OCI-LY7 (cell line): ENCODE measurements at regions not wholly inside any gene's neighbourhood (a gene's known extent, or its start where the extent isn't known, plus 50 kb on each side); places are given as distances from the start of the nearest gene placed in this dataset.
"Not testable (repeated sequence)": the region's sequence is repeated elsewhere in the genome, so short reads cannot be mapped to it uniquely, and the experiment has no call there.

Experiments
- BruUV-seq: library from RNA; stranded (reverse); fragments of 400-500 nt; replicated peaks from 2 replicates; lab custom pipeline; 2021; lab: Mats Ljungman, UMichigan
- CTCF ChIA-PET: fragments of 300-600 bp; sonication (Branson Sonifier 250); formaldehyde crosslinking; loops from one replicate; lab custom pipeline; 2022; ENCODE audit warnings: antibody characterized with exemption; ENCODE audit not compliant: unreplicated experiment; lab: Charles Lee
- POLR2A ChIA-PET: fragments of 300-600 bp; sonication (Branson Sonifier 250); formaldehyde crosslinking; loops from one replicate; lab custom pipeline; 2022; ENCODE audit warnings: antibody characterized with exemption; lab: Charles Lee
- DNase-seq: peaks from one replicate; pipeline ENCODE4 v3.0.0-alpha.2; 2015; ENCODE audit warnings: low spot score
- H2AFZ ChIP-seq: fragments of 200-600 bp; sonication (generic), shearing (Covaris generic); 2 replicates; pipeline ENCODE4 v1.6.1; 2014; ENCODE audit warnings: mild to moderate bottlenecking, antibody characterized with exemption, low read length, moderate library complexity
- H3K27ac ChIP-seq: fragments of 200-600 bp; sonication (generic); 2 replicates; pipeline ENCODE4 v1.5.1; 2014; ENCODE audit warnings: mixed run types, low read depth, mild to moderate bottlenecking, moderate library complexity, low read length, inconsistent platforms; ENCODE audit not compliant: poor library complexity, severe bottlenecking
- H3K36me3 ChIP-seq: fragments of 200-600 bp; sonication (generic); 2 replicates; pipeline ENCODE4 v1.6.1; 2014; ENCODE audit warnings: mild to moderate bottlenecking, antibody characterized with exemption, low read length, moderate library complexity, mixed read lengths; ENCODE audit not compliant: insufficient read depth
- H3K4me1 ChIP-seq: fragments of 200-600 bp; sonication (generic); 2 replicates; pipeline ENCODE4 v1.5.1; 2014; ENCODE audit warnings: mild to moderate bottlenecking, low read length; ENCODE audit not compliant: insufficient read depth, poor library complexity, severe bottlenecking
- H3K4me2 ChIP-seq: fragments of 200-600 bp; sonication (generic); 2 replicates; pipeline ENCODE4 v1.6.1; 2014; ENCODE audit warnings: mild to moderate bottlenecking, low read length
- H3K4me3 ChIP-seq: fragments of 200-600 bp; sonication (generic); 2 replicates; pipeline ENCODE4 v1.5.1; 2014; ENCODE audit warnings: mild to moderate bottlenecking, low read depth, low read length; ENCODE audit not compliant: poor library complexity, severe bottlenecking
- H3K79me2 ChIP-seq: fragments of 200-600 bp; sonication (generic); 2 replicates; pipeline ENCODE4 v1.6.1; 2016; ENCODE audit warnings: low read depth, mild to moderate bottlenecking, low read length, moderate library complexity, mixed read lengths; ENCODE audit not compliant: insufficient read depth
- H3K9me2 ChIP-seq: fragments of 200-600 bp; sonication (generic); 2 replicates; pipeline ENCODE4 v1.6.1; 2016; ENCODE audit warnings: mild to moderate bottlenecking, low read length, mixed read lengths; ENCODE audit not compliant: insufficient read depth
- H3K9me3 ChIP-seq: fragments of 200-600 bp; sonication (generic); 2 replicates; pipeline ENCODE4 v1.6.1; 2014; ENCODE audit warnings: mild to moderate bottlenecking, mixed run types, low read length, mixed read lengths
- H4K20me1 ChIP-seq: fragments of 200-600 bp; sonication (generic); 2 replicates; pipeline ENCODE4 v1.6.1; 2014; ENCODE audit warnings: mild to moderate bottlenecking, antibody characterized with exemption, low read length, moderate library complexity, mixed read lengths; ENCODE audit not compliant: insufficient read depth
- EZH2phosphoT487 ChIP-seq: fragments of 200-600 bp; sonication (generic); IDR thresholded peaks from 2 replicates; pipeline ENCODE4 v1.6.1; 2018; ENCODE audit warnings: low read depth, borderline replicate concordance, mild to moderate bottlenecking, mixed run types, antibody characterized with exemption, low read length, moderate library complexity, mixed read lengths
- intact Hi-C: fragments of 100-400 bp; cut with micrococcal nuclease; formaldehyde crosslinking; loops from one replicate; pipeline ENCODE4 v1.10.0; 2022; ENCODE audit not compliant: unreplicated experiment
- TF ChIP-seq, protein P1 (sequence below): fragments of 200-600 bp; sonication (generic); conservative IDR thresholded peaks from 2 replicates; pipeline ENCODE4 v1.5.1; 2014; ENCODE audit warnings: mild to moderate bottlenecking, antibody characterized with exemption, low read length, moderate library complexity, mixed read lengths

DNA sequence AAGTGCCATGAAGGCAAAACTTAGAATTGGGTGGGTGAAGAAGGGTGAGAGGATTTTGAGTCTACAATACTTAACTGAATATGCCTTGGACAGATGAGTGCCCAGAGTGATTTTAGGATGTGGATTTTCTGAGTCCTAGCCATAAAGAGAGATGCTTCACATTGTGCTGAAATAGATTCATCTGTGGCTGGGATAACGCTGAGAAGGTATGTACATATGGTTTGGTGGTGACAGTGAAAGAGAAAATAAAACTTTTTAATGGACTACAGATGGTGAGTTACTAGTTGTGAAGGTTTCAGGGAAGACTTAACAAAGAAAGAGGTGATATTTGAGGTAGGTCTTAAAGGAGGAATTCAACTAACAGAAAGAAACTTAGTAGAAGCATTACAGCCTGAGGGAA lies 265.8 kb downstream of the AKAIN1 start:
- intact Hi-C loops: loop anchor here (10.0 kb wide), 1 partner anchor 76 kb away; no protein-coding TSS in a partner anchor
- no TSS peak for BruUV-seq
- Histone ChIP-seq H3K4me1 (no peaks in the 10 kb centered on the region), H2AFZ (no peak overlapping the region), H4K20me1 (no peaks in the 10 kb centered on the region), H3K4me3 (no peak overlapping the region), H3K36me3 (no peaks in the 10 kb centered on the region), H3K9me3 (0 out of 2 replicates have a peak, but pooled peaks cover 3% of the 10 kb centered on the region), H3K4me2 (no peak overlapping the region), H3K79me2 (no peaks in the 10 kb centered on the region), H3K27ac (no peak overlapping the region), H3K9me2 (no peaks in the 10 kb centered on the region)
- TF ChIP-seq EZH2phosphoT487: no peak
- TF ChIP-seq, protein P1, sequence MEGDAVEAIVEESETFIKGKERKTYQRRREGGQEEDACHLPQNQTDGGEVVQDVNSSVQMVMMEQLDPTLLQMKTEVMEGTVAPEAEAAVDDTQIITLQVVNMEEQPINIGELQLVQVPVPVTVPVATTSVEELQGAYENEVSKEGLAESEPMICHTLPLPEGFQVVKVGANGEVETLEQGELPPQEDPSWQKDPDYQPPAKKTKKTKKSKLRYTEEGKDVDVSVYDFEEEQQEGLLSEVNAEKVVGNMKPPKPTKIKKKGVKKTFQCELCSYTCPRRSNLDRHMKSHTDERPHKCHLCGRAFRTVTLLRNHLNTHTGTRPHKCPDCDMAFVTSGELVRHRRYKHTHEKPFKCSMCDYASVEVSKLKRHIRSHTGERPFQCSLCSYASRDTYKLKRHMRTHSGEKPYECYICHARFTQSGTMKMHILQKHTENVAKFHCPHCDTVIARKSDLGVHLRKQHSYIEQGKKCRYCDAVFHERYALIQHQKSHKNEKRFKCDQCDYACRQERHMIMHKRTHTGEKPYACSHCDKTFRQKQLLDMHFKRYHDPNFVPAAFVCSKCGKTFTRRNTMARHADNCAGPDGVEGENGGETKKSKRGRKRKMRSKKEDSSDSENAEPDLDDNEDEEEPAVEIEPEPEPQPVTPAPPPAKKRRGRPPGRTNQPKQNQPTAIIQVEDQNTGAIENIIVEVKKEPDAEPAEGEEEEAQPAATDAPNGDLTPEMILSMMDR: no peak
- no peak for DNase-seq
- ChIA-PET CTCF (no interaction called here), POLR2A (no interaction called here)

DNA sequence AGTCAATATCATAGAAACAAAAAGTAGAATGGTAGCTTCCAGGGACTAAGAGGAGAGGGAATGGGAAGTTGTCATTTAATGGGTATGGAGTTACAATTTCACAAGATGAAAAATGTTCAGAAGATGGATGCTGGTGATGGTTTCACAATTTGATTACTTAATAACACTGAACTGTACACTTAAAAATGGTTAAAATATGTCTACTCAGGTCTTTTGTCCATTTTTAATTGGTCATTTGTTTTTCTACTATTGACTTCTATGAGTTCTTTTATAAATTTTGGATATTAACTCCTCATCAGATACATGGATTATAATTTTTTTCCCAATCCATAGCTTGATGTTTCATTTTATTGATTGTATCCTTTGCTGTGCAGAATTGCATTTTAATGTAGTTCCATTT lies 275.5 kb downstream of the AKAIN1 start:
- ChIA-PET POLR2A (interaction anchor here (1.6 kb wide), 1 partner anchor 12 kb away, joined by 5 read pairs; no protein-coding TSS in a partner anchor), CTCF (no interaction called here)
- BruUV-seq: no TSS peak
- no peaks in the 10 kb centered on the region for H3K79me2 ChIP-seq
- H3K27ac ChIP-seq: no peak overlapping the region
- no peaks in the 10 kb centered on the region for H3K9me2 ChIP-seq
- H2AFZ ChIP-seq: no peak overlapping the region
- DNase-seq: no peak
- H3K9me3 ChIP-seq: no peaks in the 10 kb centered on the region
- no peak for TF ChIP-seq EZH2phosphoT487
- TF ChIP-seq, protein P1: no peak
- no peak overlapping the region for H3K4me3 ChIP-seq
- H3K36me3 ChIP-seq: no peaks in the 10 kb centered on the region
- intact Hi-C loops: no loop called here
- no peak overlapping the region for H3K4me2 ChIP-seq
- no peaks in the 10 kb centered on the region for H4K20me1 ChIP-seq
- no peaks in the 10 kb centered on the region for H3K4me1 ChIP-seq

DNA sequence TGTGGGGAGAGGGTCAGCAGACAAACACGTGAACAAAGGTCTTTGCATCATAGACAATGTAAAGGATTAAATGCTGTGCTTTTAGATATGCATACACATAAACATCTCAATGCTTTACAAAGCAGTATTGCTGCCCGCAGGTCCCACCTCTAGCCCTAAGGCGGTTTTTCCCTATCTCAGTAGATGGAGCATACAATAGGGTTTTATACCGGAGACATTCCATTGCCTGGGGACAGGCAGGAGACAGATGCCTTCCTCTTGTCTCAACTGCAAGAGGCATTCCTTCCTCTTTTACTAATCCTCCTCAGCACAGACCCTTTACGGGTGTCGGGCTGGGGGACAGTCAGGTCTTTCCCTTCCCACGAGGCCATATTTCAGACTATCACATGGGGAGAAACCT lies 279.5 kb downstream of the AKAIN1 start:
- H3K4me2 ChIP-seq, H3K36me3 ChIP-seq, CTCF ChIA-PET, POLR2A ChIA-PET, H3K9me2 ChIP-seq, DNase-seq, H4K20me1 ChIP-seq, BruUV-seq, H3K4me1 ChIP-seq, H2AFZ ChIP-seq, H3K27ac ChIP-seq, H3K79me2 ChIP-seq, intact Hi-C loops, H3K4me3 ChIP-seq, H3K9me3 ChIP-seq: not testable (repeated sequence)
